DOHH2 (cell line): ENCODE measurements at regions not wholly inside any gene's neighbourhood (a gene's known extent, or its start where the extent isn't known, plus 50 kb on each side); places are given as distances from the start of the nearest gene placed in this dataset.

Source experiments
- EZH2phosphoT487 ChIP-seq: fragments of 200-600 bp; sonication (generic); IDR thresholded peaks from 2 replicates; pipeline ENCODE4 v1.6.1; 2017; ENCODE audit warnings: borderline replicate concordance, mild to moderate bottlenecking, antibody characterized with exemption, low read length, moderate library complexity, mixed read lengths
- TF ChIP-seq, protein P1 (sequence below): fragments of 200-600 bp; sonication (generic); IDR thresholded peaks from one replicate; pipeline ENCODE4 v1.5.1; 2014; ENCODE audit warnings: antibody characterized with exemption, mild to moderate bottlenecking, low read depth, low read length; ENCODE audit not compliant: poor library complexity, severe bottlenecking

- TF ChIP-seq, protein P1, sequence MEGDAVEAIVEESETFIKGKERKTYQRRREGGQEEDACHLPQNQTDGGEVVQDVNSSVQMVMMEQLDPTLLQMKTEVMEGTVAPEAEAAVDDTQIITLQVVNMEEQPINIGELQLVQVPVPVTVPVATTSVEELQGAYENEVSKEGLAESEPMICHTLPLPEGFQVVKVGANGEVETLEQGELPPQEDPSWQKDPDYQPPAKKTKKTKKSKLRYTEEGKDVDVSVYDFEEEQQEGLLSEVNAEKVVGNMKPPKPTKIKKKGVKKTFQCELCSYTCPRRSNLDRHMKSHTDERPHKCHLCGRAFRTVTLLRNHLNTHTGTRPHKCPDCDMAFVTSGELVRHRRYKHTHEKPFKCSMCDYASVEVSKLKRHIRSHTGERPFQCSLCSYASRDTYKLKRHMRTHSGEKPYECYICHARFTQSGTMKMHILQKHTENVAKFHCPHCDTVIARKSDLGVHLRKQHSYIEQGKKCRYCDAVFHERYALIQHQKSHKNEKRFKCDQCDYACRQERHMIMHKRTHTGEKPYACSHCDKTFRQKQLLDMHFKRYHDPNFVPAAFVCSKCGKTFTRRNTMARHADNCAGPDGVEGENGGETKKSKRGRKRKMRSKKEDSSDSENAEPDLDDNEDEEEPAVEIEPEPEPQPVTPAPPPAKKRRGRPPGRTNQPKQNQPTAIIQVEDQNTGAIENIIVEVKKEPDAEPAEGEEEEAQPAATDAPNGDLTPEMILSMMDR: no peak
- no peak for TF ChIP-seq EZH2phosphoT487
These were observed 942.5 kb upstream of the CITED2 start for GRCh38 chr6:140316966-140317365.
